HG02870 (cell line): ENCODE measurements at regions not wholly inside any gene's neighbourhood (a gene's known extent, or its start where the extent isn't known, plus 50 kb on each side); places are given as distances from the start of the nearest gene placed in this dataset.

Source experiments
- ATAC-seq: cut with Tn5 transposase; IDR thresholded peaks from one replicate; pipeline ENCODE4 v1.9.1; 2021; ENCODE audit warnings: mild to moderate bottlenecking, moderate library complexity; ENCODE audit not compliant: unreplicated experiment

GRCh38 chr2:147520817-147521216, 324.0 kb upstream of the ACVR2A start:
- no peak for ATAC-seq

GRCh38 chr2:147519178-147519577, 325.7 kb upstream of the ACVR2A start:
- no peak for ATAC-seq

GRCh38 chr2:147515213-147515612, 329.6 kb upstream of the ACVR2A start:
- no peak for ATAC-seq

- no peak for ATAC-seq
Observed at GRCh38 chr2:147512206-147512605, 332.6 kb upstream of the ACVR2A start.

- ATAC-seq: no peak
Observed at GRCh38 chr2:147511491-147511948, 333.3 kb upstream of the ACVR2A start.

- ATAC-seq: no peak
Observed at GRCh38 chr2:147509821-147510220, 335.0 kb upstream of the ACVR2A start.

- no peak for ATAC-seq
Observed at GRCh38 chr2:147506889-147507288, 337.9 kb upstream of the ACVR2A start.

- no peak for ATAC-seq
Observed at GRCh38 chr2:147502711-147503290, 342.0 kb upstream of the ACVR2A start.

GRCh38 chr2:147501968-147502367, 342.9 kb upstream of the ACVR2A start:
- ATAC-seq: no peak

GRCh38 chr2:147500819-147501395, 343.9 kb upstream of the ACVR2A start:
- no peak for ATAC-seq

- no peak for ATAC-seq
Observed at GRCh38 chr2:147500229-147500628, 344.6 kb upstream of the ACVR2A start.

- ATAC-seq: no peak
Observed at GRCh38 chr2:147499785-147500184, 345.0 kb upstream of the ACVR2A start.

- ATAC-seq: no peak
Observed at GRCh38 chr2:147495734-147496133, 349.1 kb upstream of the ACVR2A start.

- ATAC-seq: no peak
Observed at GRCh38 chr2:147492471-147492870, 352.4 kb upstream of the ACVR2A start.

- ATAC-seq: no peak
Observed at GRCh38 chr2:147491506-147491905, 353.3 kb upstream of the ACVR2A start.

- ATAC-seq: no peak
Observed at GRCh38 chr2:147490401-147491261, 354.2 kb upstream of the ACVR2A start.

- no peak for ATAC-seq
Observed at GRCh38 chr2:147488472-147488871, 356.4 kb upstream of the ACVR2A start.

GRCh38 chr2:147487978-147488289, 356.9 kb upstream of the ACVR2A start:
- ATAC-seq: no peak

- ATAC-seq: no peak
Observed at GRCh38 chr2:147487286-147487977, 357.4 kb upstream of the ACVR2A start.

GRCh38 chr2:147485210-147485851, 359.5 kb upstream of the ACVR2A start:
- no peak for ATAC-seq

- ATAC-seq: no peak
Observed at GRCh38 chr2:147483911-147484310, 360.9 kb upstream of the ACVR2A start.
